ENCODE measurements at regions not wholly inside any gene's neighbourhood (a gene's known extent, or its start where the extent isn't known, plus 50 kb on each side); places are given as distances from the start of the nearest gene placed in this dataset.

DNA sequence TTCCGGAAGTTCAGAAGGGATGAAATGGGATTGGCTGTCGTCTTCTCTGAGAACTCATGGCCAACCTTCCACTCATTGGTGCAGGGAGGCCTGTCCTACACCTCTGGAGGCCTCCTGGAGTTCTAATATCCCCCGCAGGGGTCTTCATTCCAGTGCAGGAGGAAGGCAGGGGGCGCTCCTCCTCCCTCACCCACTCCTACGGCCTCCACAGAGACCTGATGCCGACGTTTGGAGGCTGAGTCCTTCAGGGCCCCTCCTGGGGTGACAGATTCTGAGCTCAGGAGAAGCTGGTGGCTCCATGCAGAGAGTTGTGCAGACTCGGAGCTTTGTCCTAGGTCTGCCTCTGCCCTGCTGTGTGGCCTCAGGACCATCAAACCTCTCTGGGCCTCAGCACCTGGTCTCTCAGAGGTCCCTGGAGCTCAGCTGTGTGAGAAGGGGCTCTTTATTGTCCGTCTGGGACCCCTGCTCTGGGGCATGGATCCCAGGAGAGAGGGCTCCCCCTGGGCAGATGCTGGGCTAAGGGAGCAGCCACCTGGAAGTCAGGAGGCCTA lies 102.3 kb upstream of the WNT4 start:
- H3K9ac ChIP-seq (replicated peaks in 1 of 4; ENCODE audit: extremely low read depth in 1 of 4, low read depth in 3 of 4, low read length in 3 of 4): no peak overlapping the region
- POLR2A ChIA-PET (ENCODE audit: partially characterized antibody): interaction anchor here (1.2 to 1.4 kb wide), 2 partner anchors 12 to 14 kb away, joined by 3 read pairs; no protein-coding TSS in a partner anchor
- FAIRE-seq: no peak

More for the DNA sequence above, 102.3 kb upstream of the WNT4 start:
- H3K27ac ChIP-seq (ENCODE audit: low read depth, low read length): no peak overlapping the region
- no peak overlapping the region; the same call in none of the 2 replicates for H3K18ac ChIP-seq (ENCODE audit: extremely low read depth, low read length)
- H4K91ac ChIP-seq (replicated peaks; ENCODE audit: insufficient read length, low read length): peak overlapping the region; percentile 9
- H3K4me1 ChIP-seq (replicated peaks in 1 of 4; ENCODE audit: control insufficient read depth in 3 of 4, insufficient read depth in 4 of 4, low read length in 3 of 4): peaks cover 0 to 21% (median 14%) of the 10 kb centered on the region in 4 experiments; a peak in 6 of 7 replicates
- peak overlapping the region; percentile 12; the same call in 1 of the 2 replicates for H2BK12ac ChIP-seq (ENCODE audit: low read depth, low read length)
- H3K56ac ChIP-seq (replicated peaks; ENCODE audit: insufficient read length, low read depth, low read length): no peak overlapping the region
- 0 out of 2 replicates have a peak overlapping the region, but pooled peaks have one; percentile 81 for H2BK15ac ChIP-seq (ENCODE audit: low read length)
- no peak overlapping the region for H2BK120ac ChIP-seq (replicated peaks; ENCODE audit: low read depth, low read length)
- no peak overlapping the region for H2AFZ ChIP-seq (ENCODE audit: low read length)
- H3K79me2 ChIP-seq (ENCODE audit: control insufficient read depth in 1 of 2, insufficient read depth in 2 of 2, low read length in 2 of 2): no peaks in the 10 kb centered on the region
- no peak overlapping the region for H3K4me3 ChIP-seq (ENCODE audit: extremely low read depth in 1 of 4, insufficient read depth in 2 of 4, low read depth in 3 of 4, low read length in 4 of 4)
- H3K27me3 ChIP-seq (replicated peaks in 1 of 4; ENCODE audit: control insufficient read depth in 3 of 4, extremely low read depth in 1 of 4, insufficient read depth in 3 of 4, low read length in 3 of 4): no peaks in the 10 kb centered on the region; a peak in 1 of 7 replicates
- DNase-seq (ENCODE audit: low read depth in 1 of 2, low spot score in 2 of 2): no peak
- H2AK5ac ChIP-seq (ENCODE audit: low read depth, low read length): no peak overlapping the region
- H4K8ac ChIP-seq (ENCODE audit: extremely low read depth, insufficient read depth, low read length): no peak overlapping the region
- H3K23me2 ChIP-seq (ENCODE audit: low read depth, low read length): no peaks in the 10 kb centered on the region
- no peak overlapping the region for H3K23ac ChIP-seq (ENCODE audit: insufficient read length)
- WGBS, 2 experiments (ENCODE audit: extremely low coverage in 1 of 2, insufficient coverage in 1 of 2, insufficient read length in 1 of 2, insufficient replicate concordance in 2 of 2, low coverage in 1 of 2, low lambda C conversion rate in 2 of 2, missing lambda C conversion rate in 1 of 2): 82% methylated on average over 8 of the region's 9 CpGs; no CpG with 5 or more reads in 1 of the 2 experiments
- 0 out of 2 replicates have a peak overlapping the region, but pooled peaks have one; percentile 80 for H2BK20ac ChIP-seq (ENCODE audit: low read length)
- no peak overlapping the region for H4K5ac ChIP-seq (ENCODE audit: insufficient read length, low read depth, low read length)
- H3K4me2 ChIP-seq (ENCODE audit: insufficient read depth in 1 of 2, low read depth in 2 of 2, low read length in 2 of 2): no peak overlapping the region
- no peaks in the 10 kb centered on the region for H3K9me3 ChIP-seq (ENCODE audit: insufficient read depth in 2 of 2, low read depth in 1 of 2, low read length in 1 of 2)
- H3K4ac ChIP-seq (replicated peaks; ENCODE audit: insufficient read length, low read depth, low read length): no peak overlapping the region
- H4K20me1 ChIP-seq (replicated peaks in 1 of 2; ENCODE audit: control insufficient read depth in 1 of 2, insufficient read depth in 2 of 2, low read length in 2 of 2): no peaks in the 10 kb centered on the region
- no peak overlapping the region for H3K14ac ChIP-seq (ENCODE audit: insufficient read length)
- TF ChIP-seq RAD21 (IDR thresholded peaks at IDR 0.05 in 1 of 2, conservative IDR thresholded peaks at IDR 0.05 in 1 of 2; ENCODE audit: low read depth in 2 of 2, low read length in 2 of 2) (0 out of 4 replicates have a peak, but pooled peaks of 1 of the 2 experiments have one; percentile 4), SP2 (IDR thresholded peaks at IDR 0.05; ENCODE audit: low read length) (no peak), NANOG (IDR thresholded peaks at IDR 0.05; ENCODE audit: insufficient read depth, low read depth, low read length, poor library complexity, severe bottlenecking) (no peak)
- TF ChIP-seq, protein P1, sequence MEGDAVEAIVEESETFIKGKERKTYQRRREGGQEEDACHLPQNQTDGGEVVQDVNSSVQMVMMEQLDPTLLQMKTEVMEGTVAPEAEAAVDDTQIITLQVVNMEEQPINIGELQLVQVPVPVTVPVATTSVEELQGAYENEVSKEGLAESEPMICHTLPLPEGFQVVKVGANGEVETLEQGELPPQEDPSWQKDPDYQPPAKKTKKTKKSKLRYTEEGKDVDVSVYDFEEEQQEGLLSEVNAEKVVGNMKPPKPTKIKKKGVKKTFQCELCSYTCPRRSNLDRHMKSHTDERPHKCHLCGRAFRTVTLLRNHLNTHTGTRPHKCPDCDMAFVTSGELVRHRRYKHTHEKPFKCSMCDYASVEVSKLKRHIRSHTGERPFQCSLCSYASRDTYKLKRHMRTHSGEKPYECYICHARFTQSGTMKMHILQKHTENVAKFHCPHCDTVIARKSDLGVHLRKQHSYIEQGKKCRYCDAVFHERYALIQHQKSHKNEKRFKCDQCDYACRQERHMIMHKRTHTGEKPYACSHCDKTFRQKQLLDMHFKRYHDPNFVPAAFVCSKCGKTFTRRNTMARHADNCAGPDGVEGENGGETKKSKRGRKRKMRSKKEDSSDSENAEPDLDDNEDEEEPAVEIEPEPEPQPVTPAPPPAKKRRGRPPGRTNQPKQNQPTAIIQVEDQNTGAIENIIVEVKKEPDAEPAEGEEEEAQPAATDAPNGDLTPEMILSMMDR (IDR thresholded peaks at IDR 0.05; ENCODE audit: control extremely low read depth in 1 of 3, insufficient read depth in 1 of 3, low read depth in 1 of 3, low read length in 3 of 3): peak in 1 of 3 experiments; percentile 17; a peak in 1 of 4 replicates
- no peaks in the 10 kb centered on the region for H3K79me1 ChIP-seq (ENCODE audit: low read depth, low read length)
- CTCF ChIA-PET (ENCODE audit: partially characterized antibody): interaction anchor here (0.6 to 2.0 kb wide), 10 partner anchors 9 to 171 kb away, joined by 3 to 5 read pairs (median 4); no protein-coding TSS in a partner anchor
- peak overlapping the region; percentile 78; the same call in 1 of the 2 replicates for H2BK5ac ChIP-seq (ENCODE audit: low read depth, low read length)
- H3K36me3 ChIP-seq (ENCODE audit: control insufficient read depth in 2 of 4, insufficient read depth in 4 of 4, low read length in 3 of 4): no peaks in the 10 kb centered on the region

Measured in H1 (cell line).